Ammon's horn (tissue), 1 donor: ENCODE measurements at regions not wholly inside any gene's neighbourhood (a gene's known extent, or its start where the extent isn't known, plus 50 kb on each side); places are given as distances from the start of the nearest gene placed in this dataset.

Source experiments
- DNase-seq: peaks from one replicate; pipeline ENCODE4 v3.0.0-alpha.2; 2016; ENCODE audit warnings: low spot score

- no peak for DNase-seq
These were observed 134.5 kb downstream of the EDN3 start for GRCh38 chr20:59434960-59435359.

- no peak for DNase-seq
These were observed 135.1 kb downstream of the EDN3 start for GRCh38 chr20:59435518-59435917.

GRCh38 chr20:59437601-59438031, 137.2 kb downstream of the EDN3 start:
- DNase-seq = no peak

GRCh38 chr20:59438201-59438600, 137.8 kb downstream of the EDN3 start:
- no peak for DNase-seq

- no peak for DNase-seq
These were observed 138.8 kb downstream of the EDN3 start for GRCh38 chr20:59439243-59439642.

GRCh38 chr20:59441306-59441705, 140.9 kb downstream of the EDN3 start:
- no peak for DNase-seq

GRCh38 chr20:59441860-59442810, 141.7 kb downstream of the EDN3 start:
- no peak for DNase-seq

GRCh38 chr20:59443550-59443949, 143.1 kb downstream of the EDN3 start:
- DNase-seq = no peak

- no peak for DNase-seq
These were observed 146.0 kb downstream of the EDN3 start for GRCh38 chr20:59446376-59446775.

GRCh38 chr20:59448196-59448595, 147.8 kb downstream of the EDN3 start:
- DNase-seq = no peak

GRCh38 chr20:59448851-59449444, 148.5 kb downstream of the EDN3 start:
- DNase-seq = no peak

GRCh38 chr20:59451066-59451630, 150.7 kb downstream of the EDN3 start:
- no peak for DNase-seq

GRCh38 chr20:59451641-59452040, 151.2 kb downstream of the EDN3 start:
- DNase-seq = no peak

- DNase-seq = no peak
These were observed 151.5 kb upstream of the PHACTR3 start for GRCh38 chr20:59452856-59453255.

GRCh38 chr20:59453759-59454560, 150.4 kb upstream of the PHACTR3 start:
- DNase-seq = no peak

- DNase-seq = peak; percentile 34
These were observed 148.7 kb upstream of the PHACTR3 start for GRCh38 chr20:59455402-59456341.

GRCh38 chr20:59456342-59457279, 147.7 kb upstream of the PHACTR3 start:
- DNase-seq = no peak

- DNase-seq = no peak
These were observed 145.7 kb upstream of the PHACTR3 start for GRCh38 chr20:59458645-59459044.

- DNase-seq = no peak
These were observed 144.8 kb upstream of the PHACTR3 start for GRCh38 chr20:59459586-59459985.

GRCh38 chr20:59460352-59460751, 144.0 kb upstream of the PHACTR3 start:
- no peak for DNase-seq
